SHP77 treated with DMSO at 0.1 percent for 48 hours (cell line): ENCODE measurements at regions not wholly inside any gene's neighbourhood (a gene's known extent, or its start where the extent isn't known, plus 50 kb on each side); places are given as distances from the start of the nearest gene placed in this dataset.

Source experiments
- DNase-seq: peaks from one replicate; lab custom pipeline; 2025; lab: John Stamatoyannopoulos, UW

DNA sequence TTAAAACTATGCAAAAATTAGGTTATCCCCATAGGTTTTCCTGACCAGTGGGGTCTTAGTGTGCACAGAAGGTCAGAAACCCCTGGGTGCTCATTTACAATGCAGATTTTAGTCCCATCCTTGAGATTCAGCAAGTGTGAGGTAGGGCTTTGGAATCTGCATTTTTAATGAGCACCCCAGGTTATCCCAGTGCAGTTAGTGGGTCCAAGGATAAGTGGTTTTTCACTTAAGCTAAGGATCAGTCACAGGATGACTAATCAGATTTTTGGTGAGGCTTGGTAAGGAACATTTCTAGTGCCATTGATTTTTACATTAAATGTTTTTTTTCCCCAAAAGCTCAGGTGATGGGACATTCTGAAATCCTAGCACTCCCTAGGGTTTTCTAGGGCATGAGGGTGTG, 50.7 kb upstream of the MGAT5 start:
- no peak for DNase-seq
